ENCODE measurements at regions not wholly inside any gene's neighbourhood (a gene's known extent, or its start where the extent isn't known, plus 50 kb on each side); places are given as distances from the start of the nearest gene placed in this dataset.

DNA sequence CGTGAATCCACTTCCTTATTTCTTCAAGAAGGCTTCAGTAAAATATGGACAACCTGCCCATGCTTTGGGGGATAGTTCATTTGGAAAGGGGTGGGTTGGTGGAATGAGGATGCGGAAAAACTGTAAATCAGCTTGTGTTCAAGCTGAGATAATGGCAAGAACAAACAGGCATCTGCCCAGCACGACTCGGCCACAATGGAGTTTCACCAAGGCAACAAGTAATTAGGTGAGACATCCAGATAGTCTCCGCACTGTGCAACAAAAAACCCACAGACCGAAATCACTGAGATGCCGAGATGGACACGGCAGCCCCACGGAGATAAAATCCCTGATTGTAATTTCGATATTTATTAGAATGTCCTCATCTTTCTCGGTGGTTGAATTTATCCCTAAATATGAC is 455.2 kb downstream of the AJAP1 start:
- no peak for TF ChIP-seq POLR2AphosphoS5 (IDR thresholded peaks at IDR 0.05; ENCODE audit: low read depth, low read length)
- TF ChIP-seq ATF3 (IDR thresholded peaks at IDR 0.05) = no peak
- TF ChIP-seq CBX3 (IDR thresholded peaks at IDR 0.05; ENCODE audit: low read depth) = no peak
- TF ChIP-seq JUND (IDR thresholded peaks at IDR 0.05) = no peak
- TF ChIP-seq ZBTB33 (IDR thresholded peaks at IDR 0.05; ENCODE audit: extremely low read depth, insufficient replicate concordance, low read length) = no peak
- no peak for TF ChIP-seq EZH2 (IDR thresholded peaks at IDR 0.05)
- TF ChIP-seq SIN3A (IDR thresholded peaks at IDR 0.05; ENCODE audit: low read depth) = no peak
- TF ChIP-seq ZNF274 (IDR thresholded peaks at IDR 0.05; ENCODE audit: low read depth, low read length) = no peak
- TF ChIP-seq CEBPB (IDR thresholded peaks at IDR 0.05; ENCODE audit: low read depth) = no peak
- TF ChIP-seq RAD21 (IDR thresholded peaks at IDR 0.05; ENCODE audit: low read depth) = no peak
- no peak for TF ChIP-seq POLR2A (IDR thresholded peaks at IDR 0.05; ENCODE audit: borderline replicate concordance, extremely low read depth, insufficient read depth, insufficient read length)
- TF ChIP-seq MAX (IDR thresholded peaks at IDR 0.05) = no peak
- TF ChIP-seq EZH2phosphoT487 (IDR thresholded peaks at IDR 0.05; ENCODE audit: borderline replicate concordance) = no peak
- no peak for TF ChIP-seq TCF7L2 (IDR thresholded peaks at IDR 0.05; ENCODE audit: borderline replicate concordance, extremely low read depth, insufficient read depth, insufficient read length)
- no peak for TF ChIP-seq YY1 (IDR thresholded peaks at IDR 0.05; ENCODE audit: extremely low read depth, insufficient replicate concordance, low read depth, low read length)
- TF ChIP-seq ELF1 (IDR thresholded peaks at IDR 0.05; ENCODE audit: borderline replicate concordance, low read depth) = no peak
- TF ChIP-seq SP1 (IDR thresholded peaks at IDR 0.05; ENCODE audit: low read depth) = no peak
- TF ChIP-seq, protein P1, sequence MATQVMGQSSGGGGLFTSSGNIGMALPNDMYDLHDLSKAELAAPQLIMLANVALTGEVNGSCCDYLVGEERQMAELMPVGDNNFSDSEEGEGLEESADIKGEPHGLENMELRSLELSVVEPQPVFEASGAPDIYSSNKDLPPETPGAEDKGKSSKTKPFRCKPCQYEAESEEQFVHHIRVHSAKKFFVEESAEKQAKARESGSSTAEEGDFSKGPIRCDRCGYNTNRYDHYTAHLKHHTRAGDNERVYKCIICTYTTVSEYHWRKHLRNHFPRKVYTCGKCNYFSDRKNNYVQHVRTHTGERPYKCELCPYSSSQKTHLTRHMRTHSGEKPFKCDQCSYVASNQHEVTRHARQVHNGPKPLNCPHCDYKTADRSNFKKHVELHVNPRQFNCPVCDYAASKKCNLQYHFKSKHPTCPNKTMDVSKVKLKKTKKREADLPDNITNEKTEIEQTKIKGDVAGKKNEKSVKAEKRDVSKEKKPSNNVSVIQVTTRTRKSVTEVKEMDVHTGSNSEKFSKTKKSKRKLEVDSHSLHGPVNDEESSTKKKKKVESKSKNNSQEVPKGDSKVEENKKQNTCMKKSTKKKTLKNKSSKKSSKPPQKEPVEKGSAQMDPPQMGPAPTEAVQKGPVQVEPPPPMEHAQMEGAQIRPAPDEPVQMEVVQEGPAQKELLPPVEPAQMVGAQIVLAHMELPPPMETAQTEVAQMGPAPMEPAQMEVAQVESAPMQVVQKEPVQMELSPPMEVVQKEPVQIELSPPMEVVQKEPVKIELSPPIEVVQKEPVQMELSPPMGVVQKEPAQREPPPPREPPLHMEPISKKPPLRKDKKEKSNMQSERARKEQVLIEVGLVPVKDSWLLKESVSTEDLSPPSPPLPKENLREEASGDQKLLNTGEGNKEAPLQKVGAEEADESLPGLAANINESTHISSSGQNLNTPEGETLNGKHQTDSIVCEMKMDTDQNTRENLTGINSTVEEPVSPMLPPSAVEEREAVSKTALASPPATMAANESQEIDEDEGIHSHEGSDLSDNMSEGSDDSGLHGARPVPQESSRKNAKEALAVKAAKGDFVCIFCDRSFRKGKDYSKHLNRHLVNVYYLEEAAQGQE (IDR thresholded peaks at IDR 0.05; ENCODE audit: low read depth) = no peak
- no peak for TF ChIP-seq FOSL1 (IDR thresholded peaks at IDR 0.05; ENCODE audit: low read depth)
- intact Hi-C loops (cut with micrococcal nuclease) = no loop called here

More for the DNA sequence above, 455.2 kb downstream of the AJAP1 start:
- ChIA-PET RAD21 (ENCODE audit: low non-redundant PET in 1 of 2, low total read pairs in 2 of 2, uncharacterized antibody in 2 of 2, unreplicated experiment in 2 of 2) (no interaction called here), CTCF (no interaction called here), POLR2A (no interaction called here)
- DNase-seq (ENCODE audit: low read depth, low spot score) (no peak), ATAC-seq (no peak)
- Histone ChIP-seq H3K4me3 (replicated peaks in 1 of 2; ENCODE audit: low read depth in 1 of 2, low read length in 2 of 2) (no peak overlapping the region), H3K27ac (ENCODE audit: low read depth, low read length) (no peak overlapping the region), H3K36me3 (ENCODE audit: control insufficient read depth in 1 of 2, insufficient read depth in 2 of 2, low read length in 2 of 2) (no peaks in the 10 kb centered on the region), H3K27me3 (ENCODE audit: insufficient read depth, low read length) (no peaks in the 10 kb centered on the region), H4K20me1 (ENCODE audit: insufficient read depth) (no peaks in the 10 kb centered on the region), H3K79me2 (ENCODE audit: insufficient read depth, low read length) (no peaks in the 10 kb centered on the region), H3K9me2 (ENCODE audit: insufficient read depth) (no peaks in the 10 kb centered on the region), H3K4me2 (ENCODE audit: low read length) (no peak overlapping the region), H2AFZ (ENCODE audit: low read depth, low read length, poor library complexity, severe bottlenecking) (no peak overlapping the region), H3K9ac (ENCODE audit: low read length) (no peak overlapping the region), H3K4me1 (ENCODE audit: control insufficient read depth in 1 of 2, insufficient read depth in 2 of 2, low read length in 2 of 2) (no peaks in the 10 kb centered on the region), H3K9me3 (ENCODE audit: control insufficient read depth in 1 of 2, insufficient read depth in 1 of 2, low read depth in 1 of 2, low read length in 2 of 2) (peaks cover 0 to 11% of the 10 kb centered on the region in 2 experiments; a peak in 1 of 4 replicates)
- BruUV-seq (replicated peaks) = no TSS peak

Measured in HCT116 (cell line).